ENCODE measurements at regions not wholly inside any gene's neighbourhood (a gene's known extent, or its start where the extent isn't known, plus 50 kb on each side); places are given as distances from the start of the nearest gene placed in this dataset.

DNA sequence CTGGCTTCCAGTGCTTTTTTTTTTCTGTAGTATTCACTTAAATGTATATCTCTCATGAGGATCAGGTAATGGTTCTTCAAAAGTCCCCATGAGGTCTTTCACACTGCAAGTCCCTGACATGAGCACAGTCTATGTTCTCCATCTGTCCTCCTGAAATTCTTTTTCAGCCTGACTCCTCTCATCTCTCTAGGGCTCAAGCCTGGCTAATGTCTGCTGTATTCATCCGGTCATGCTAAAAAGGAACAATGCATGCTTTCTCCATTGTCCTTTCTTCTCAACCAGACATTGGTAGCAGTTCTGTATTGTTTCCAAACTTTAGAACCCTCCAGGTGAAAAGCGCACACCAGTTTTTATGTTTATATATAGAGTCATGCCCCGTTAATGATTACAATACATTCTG is 368.3 kb upstream of the OLFM3 start:
- Mint-ChIP-seq H3K27me3 (ENCODE audit: insufficient read depth) (no peaks in the 10 kb centered on the region; the same call in 1 of the 2 replicates), H3K4me3 (no peak overlapping the region), H3K9me3 (no peaks in the 10 kb centered on the region), H3K36me3 (ENCODE audit: low read depth) (no peaks in the 10 kb centered on the region), H3K4me1 (ENCODE audit: low read depth) (no peaks in the 10 kb centered on the region), H3K27ac (no peak overlapping the region)
- TF ChIP-seq, protein P1, sequence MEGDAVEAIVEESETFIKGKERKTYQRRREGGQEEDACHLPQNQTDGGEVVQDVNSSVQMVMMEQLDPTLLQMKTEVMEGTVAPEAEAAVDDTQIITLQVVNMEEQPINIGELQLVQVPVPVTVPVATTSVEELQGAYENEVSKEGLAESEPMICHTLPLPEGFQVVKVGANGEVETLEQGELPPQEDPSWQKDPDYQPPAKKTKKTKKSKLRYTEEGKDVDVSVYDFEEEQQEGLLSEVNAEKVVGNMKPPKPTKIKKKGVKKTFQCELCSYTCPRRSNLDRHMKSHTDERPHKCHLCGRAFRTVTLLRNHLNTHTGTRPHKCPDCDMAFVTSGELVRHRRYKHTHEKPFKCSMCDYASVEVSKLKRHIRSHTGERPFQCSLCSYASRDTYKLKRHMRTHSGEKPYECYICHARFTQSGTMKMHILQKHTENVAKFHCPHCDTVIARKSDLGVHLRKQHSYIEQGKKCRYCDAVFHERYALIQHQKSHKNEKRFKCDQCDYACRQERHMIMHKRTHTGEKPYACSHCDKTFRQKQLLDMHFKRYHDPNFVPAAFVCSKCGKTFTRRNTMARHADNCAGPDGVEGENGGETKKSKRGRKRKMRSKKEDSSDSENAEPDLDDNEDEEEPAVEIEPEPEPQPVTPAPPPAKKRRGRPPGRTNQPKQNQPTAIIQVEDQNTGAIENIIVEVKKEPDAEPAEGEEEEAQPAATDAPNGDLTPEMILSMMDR (IDR thresholded peaks at IDR 0.05) = no peak
- DNase-seq = no peak

DNA sequence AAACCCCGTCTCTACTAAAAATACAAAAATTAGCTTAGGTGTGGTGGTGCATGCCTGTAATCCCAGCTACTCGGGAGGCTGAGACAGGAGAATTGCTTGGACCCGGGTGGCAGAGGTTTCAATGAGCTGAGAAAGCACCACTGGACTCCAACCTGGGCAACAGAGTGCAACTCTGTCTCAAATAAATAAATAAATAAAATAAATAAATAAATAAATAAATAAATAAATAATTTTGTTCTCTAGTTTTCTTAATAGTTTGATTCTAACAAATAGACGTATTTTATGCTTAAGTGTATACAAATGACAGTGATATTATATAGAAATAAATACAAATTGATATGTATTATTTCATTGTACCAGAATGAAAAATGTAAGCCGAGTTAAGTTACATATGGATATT is 339.9 kb upstream of the OLFM3 start:
- TF ChIP-seq, protein P1 (IDR thresholded peaks at IDR 0.05) = no peak
- H3K9me3 Mint-ChIP-seq = no peaks in the 10 kb centered on the region
- no peaks in the 10 kb centered on the region for H3K4me1 Mint-ChIP-seq (ENCODE audit: low read depth)
- peaks cover 1% of the 10 kb centered on the region; the same call in 1 of the 2 replicates for H3K27me3 Mint-ChIP-seq (ENCODE audit: insufficient read depth)
- no peak overlapping the region for H3K27ac Mint-ChIP-seq
- DNase-seq = no peak
- no peak overlapping the region for H3K4me3 Mint-ChIP-seq
- no peaks in the 10 kb centered on the region for H3K36me3 Mint-ChIP-seq (ENCODE audit: low read depth)

DNA sequence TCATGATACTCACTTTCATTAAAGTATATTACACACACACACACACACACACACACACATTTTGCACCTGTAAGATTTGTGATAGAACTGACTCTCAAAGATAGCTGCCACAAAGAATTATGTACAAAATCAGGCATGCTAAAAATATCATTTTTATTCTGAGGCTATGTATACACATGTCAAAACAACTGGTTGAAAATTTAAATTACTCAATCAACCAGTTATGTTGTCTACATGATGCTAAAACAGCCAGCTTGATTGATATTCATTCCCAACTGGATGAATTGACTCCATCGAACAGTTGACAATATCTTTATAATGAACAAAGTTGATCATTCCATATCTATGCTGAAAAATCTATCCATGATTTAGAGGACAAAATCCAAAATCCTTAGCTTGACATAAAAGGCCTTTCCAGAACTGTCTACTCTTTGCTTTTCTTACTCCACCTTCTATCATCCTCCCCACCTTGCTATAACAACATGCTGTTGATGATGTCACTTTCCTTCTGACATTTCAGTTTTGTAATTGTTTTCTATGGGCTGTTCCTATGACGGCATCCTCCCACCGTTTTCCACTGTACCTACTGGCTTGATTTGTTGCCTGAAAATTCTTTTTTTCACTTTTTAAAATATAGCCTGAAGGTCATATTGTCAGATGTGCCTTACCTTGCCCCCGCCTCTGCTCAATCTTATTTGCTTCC is 321.5 kb upstream of the OLFM3 start:
- no peaks in the 10 kb centered on the region for H3K36me3 Mint-ChIP-seq (ENCODE audit: low read depth)
- H3K4me1 Mint-ChIP-seq (ENCODE audit: low read depth) = no peaks in the 10 kb centered on the region
- no peak overlapping the region for H3K27ac Mint-ChIP-seq
- H3K9me3 Mint-ChIP-seq = peaks cover 5% of the 10 kb centered on the region; the same call in 1 of the 2 replicates
- TF ChIP-seq, protein P1 (IDR thresholded peaks at IDR 0.05) = no peak
- H3K4me3 Mint-ChIP-seq = no peak overlapping the region
- no peak for DNase-seq
- no peaks in the 10 kb centered on the region; the same call in 1 of the 2 replicates for H3K27me3 Mint-ChIP-seq (ENCODE audit: insufficient read depth)

DNA sequence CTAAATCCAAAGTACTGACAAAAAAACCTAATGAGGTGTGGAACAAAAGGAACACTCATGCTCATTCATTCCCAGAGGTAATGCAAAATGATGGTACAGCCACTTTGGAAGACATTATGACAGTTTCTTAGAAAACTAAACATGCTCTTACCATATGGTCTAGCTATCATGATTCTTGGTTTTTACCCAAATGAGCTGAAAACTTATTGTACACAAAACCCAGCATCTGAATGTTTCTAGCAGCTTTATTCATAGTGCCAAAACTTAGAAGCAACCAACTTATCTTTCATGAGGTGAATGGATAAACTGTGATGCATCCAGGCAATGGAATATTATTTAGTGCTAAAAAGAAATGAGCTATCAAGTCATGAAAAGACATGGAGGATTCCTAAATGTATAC is 318.4 kb upstream of the OLFM3 start:
- Mint-ChIP-seq H3K27me3 (ENCODE audit: insufficient read depth) (no peaks in the 10 kb centered on the region; the same call in 1 of the 2 replicates), H3K9me3 (peaks cover 5% of the 10 kb centered on the region; the same call in 1 of the 2 replicates), H3K36me3 (ENCODE audit: low read depth) (no peaks in the 10 kb centered on the region), H3K4me3 (no peak overlapping the region), H3K27ac (no peak overlapping the region), H3K4me1 (ENCODE audit: low read depth) (no peaks in the 10 kb centered on the region)
- DNase-seq = no peak
- TF ChIP-seq, protein P1 (IDR thresholded peaks at IDR 0.05) = no peak

DNA sequence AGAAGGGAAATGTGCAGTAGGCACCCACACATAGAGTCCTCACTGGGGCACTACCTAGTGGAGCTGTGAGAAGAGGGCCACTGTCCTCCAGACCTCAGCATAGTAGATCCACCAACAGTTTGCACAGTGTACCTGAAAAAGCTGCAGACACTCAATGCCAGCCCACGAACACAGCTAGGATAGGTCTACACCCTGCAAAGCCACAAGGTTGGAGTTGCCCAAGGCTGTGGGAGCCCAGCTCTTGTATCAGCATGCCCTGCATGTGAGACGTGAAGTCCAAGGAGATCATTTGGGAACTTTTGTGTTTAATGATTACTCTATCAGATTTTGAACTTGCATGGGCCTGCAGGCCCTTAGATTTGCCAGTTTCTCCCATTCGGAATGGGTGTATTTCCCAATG is 299.4 kb upstream of the OLFM3 start:
- no peaks in the 10 kb centered on the region; the same call in 1 of the 2 replicates for H3K27me3 Mint-ChIP-seq (ENCODE audit: insufficient read depth)
- H3K4me3 Mint-ChIP-seq = no peak overlapping the region
- no peak for DNase-seq
- H3K36me3 Mint-ChIP-seq (ENCODE audit: low read depth) = peaks cover 4% of the 10 kb centered on the region; the same call in 1 of the 2 replicates
- no peaks in the 10 kb centered on the region for H3K4me1 Mint-ChIP-seq (ENCODE audit: low read depth)
- TF ChIP-seq, protein P1 (IDR thresholded peaks at IDR 0.05) = no peak
- peaks cover 22% of the 10 kb centered on the region for H3K9me3 Mint-ChIP-seq
- no peak overlapping the region for H3K27ac Mint-ChIP-seq
